Esophagus squamous epithelium (tissue), 5 donors: ENCODE measurements at regions not wholly inside any gene's neighbourhood (a gene's known extent, or its start where the extent isn't known, plus 50 kb on each side); places are given as distances from the start of the nearest gene placed in this dataset.
"Not testable (repeated sequence)": the region's sequence is repeated elsewhere in the genome, so short reads cannot be mapped to it uniquely, and the experiment has no call there.

Experiments
- DNase-seq: peaks from one replicate; lab custom pipeline; 2025; lab: John Stamatoyannopoulos, UW
- H3K27ac ChIP-seq, 4 donors: fragments of 200-600 bp; sonication (generic); one replicate each; pipeline ENCODE4 v1.5.1; 2016 to 2019; ENCODE audit warnings: mild to moderate bottlenecking in 1 of 4
- H3K27me3 ChIP-seq, 4 donors: fragments of 200-600 bp; sonication (generic); 1 replicate in 3 of 4; 2 replicates in 1 of 4; pipeline versions ENCODE4 v1.5.1 to v1.6.0; 2017 to 2021; ENCODE audit warnings: antibody characterized with exemption in 1 of 4
- H3K36me3 ChIP-seq, 3 donors: fragments of 200-600 bp; sonication (generic); one replicate each; pipeline ENCODE4 v1.5.1; 2016 to 2019
- H3K4me1 ChIP-seq, 3 donors: fragments of 200-600 bp; sonication (generic); one replicate each; pipeline ENCODE4 v1.5.1; 2017 to 2019
- H3K4me3 ChIP-seq, 4 donors: fragments of 200-600 bp; sonication (generic); 1 replicate in 3 of 4; 2 replicates in 1 of 4; pipeline ENCODE4 v1.5.1; 2016 to 2019; ENCODE audit warnings: mild to moderate bottlenecking in 2 of 4, moderate library complexity in 1 of 4
- H3K9me3 ChIP-seq, 3 donors: fragments of 200-600 bp; sonication (generic); one replicate each; pipeline ENCODE4 v1.5.1; 2016 to 2019
- CTCF ChIP-seq, 6 experiments: fragments of 450-650 bp in 4 of 6; fragments of 200-600 bp in 2 of 6; sonication (generic) in 2 of 6; IDR thresholded peaks; one replicate each; pipeline ENCODE4 v1.5.1; 2016 to 2019; ENCODE audit warnings: antibody characterized with exemption in 6 of 6, mild to moderate bottlenecking in 4 of 6, moderate library complexity in 4 of 6
- WGBS, 2 donors: methylation state at CpG; one replicate each; pipeline ENCODE4 v1.1.5; 2018; 5-methylcytosine and 5-hydroxymethylcytosine counted together
- intact Hi-C: fragments of 100-400 bp; cut with DNase I; formaldehyde crosslinking; loops from one replicate; pipeline ENCODE4 v1.15.0; 2022
- donor health status: DM: yes; HTN: yes; CAD: no.

GRCh38 chr9:34760196-34761040, 50.5 kb upstream of the CCL21 start:
- H3K36me3 ChIP-seq, intact Hi-C loops, DNase-seq, H3K4me3 ChIP-seq, H3K4me1 ChIP-seq, H3K9me3 ChIP-seq, H3K27ac ChIP-seq: not testable (repeated sequence)
- H3K27me3 ChIP-seq = peaks cover 0 to 32% (median 0%) of the 10 kb centered on the region in 4 donors
- WGBS, 2 donors = 27 to 31% methylated on average over 14 to 24 of the region's 32 CpGs
- TF ChIP-seq CTCF (IDR thresholded peaks at IDR 0.05) = peak in 4 of 6 experiments; percentile 35 to 77 (median 62)
